Peyer's patch (tissue), 4 donors: ENCODE measurements at regions not wholly inside any gene's neighbourhood (a gene's known extent, or its start where the extent isn't known, plus 50 kb on each side); places are given as distances from the start of the nearest gene placed in this dataset.

Experiments used
- CTCF ChIP-seq, 6 experiments: fragments of 450-650 bp in 4 of 6; fragments of 200-600 bp in 2 of 6; sonication (generic) in 1 of 6; IDR thresholded peaks; one replicate each; pipeline ENCODE4 v1.5.1; 2017 to 2019; ENCODE audit warnings: antibody characterized with exemption in 6 of 6, mild to moderate bottlenecking in 3 of 6, moderate library complexity in 1 of 6
- POLR2A ChIP-seq, 2 donors: fragments of 450-650 bp; IDR thresholded peaks; one replicate each; pipeline ENCODE4 v1.5.1; 2017; ENCODE audit warnings: antibody characterized with exemption in 2 of 2, mild to moderate bottlenecking in 2 of 2, moderate library complexity in 2 of 2

DNA sequence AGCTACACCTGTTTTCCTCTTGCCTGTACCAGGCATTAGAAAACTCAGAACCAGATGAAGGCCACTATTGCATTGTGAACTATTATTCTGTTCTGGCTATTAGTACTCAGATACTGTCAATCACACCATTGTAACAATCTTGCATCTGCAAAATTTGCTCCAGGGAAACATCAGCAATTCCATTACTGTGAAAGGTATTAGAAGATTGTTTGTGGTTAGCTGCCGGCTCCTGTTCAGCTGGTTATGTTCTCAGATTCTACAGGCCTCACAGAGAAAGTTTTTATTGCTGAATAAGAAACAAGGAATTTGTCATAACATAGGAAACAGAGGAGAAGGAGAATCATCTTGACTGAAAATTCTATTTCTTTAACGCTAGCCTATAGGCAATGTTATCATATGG lies 179.9 kb downstream of the PLOD2 start:
- no peak for TF ChIP-seq CTCF (IDR thresholded peaks at IDR 0.05)
- TF ChIP-seq POLR2A (IDR thresholded peaks at IDR 0.05): no peak
